ENCODE measurements at regions not wholly inside any gene's neighbourhood (a gene's known extent, or its start where the extent isn't known, plus 50 kb on each side); places are given as distances from the start of the nearest gene placed in this dataset.
"Not testable (repeated sequence)": the region's sequence is repeated elsewhere in the genome, so short reads cannot be mapped to it uniquely, and the experiment has no call there.

DNA sequence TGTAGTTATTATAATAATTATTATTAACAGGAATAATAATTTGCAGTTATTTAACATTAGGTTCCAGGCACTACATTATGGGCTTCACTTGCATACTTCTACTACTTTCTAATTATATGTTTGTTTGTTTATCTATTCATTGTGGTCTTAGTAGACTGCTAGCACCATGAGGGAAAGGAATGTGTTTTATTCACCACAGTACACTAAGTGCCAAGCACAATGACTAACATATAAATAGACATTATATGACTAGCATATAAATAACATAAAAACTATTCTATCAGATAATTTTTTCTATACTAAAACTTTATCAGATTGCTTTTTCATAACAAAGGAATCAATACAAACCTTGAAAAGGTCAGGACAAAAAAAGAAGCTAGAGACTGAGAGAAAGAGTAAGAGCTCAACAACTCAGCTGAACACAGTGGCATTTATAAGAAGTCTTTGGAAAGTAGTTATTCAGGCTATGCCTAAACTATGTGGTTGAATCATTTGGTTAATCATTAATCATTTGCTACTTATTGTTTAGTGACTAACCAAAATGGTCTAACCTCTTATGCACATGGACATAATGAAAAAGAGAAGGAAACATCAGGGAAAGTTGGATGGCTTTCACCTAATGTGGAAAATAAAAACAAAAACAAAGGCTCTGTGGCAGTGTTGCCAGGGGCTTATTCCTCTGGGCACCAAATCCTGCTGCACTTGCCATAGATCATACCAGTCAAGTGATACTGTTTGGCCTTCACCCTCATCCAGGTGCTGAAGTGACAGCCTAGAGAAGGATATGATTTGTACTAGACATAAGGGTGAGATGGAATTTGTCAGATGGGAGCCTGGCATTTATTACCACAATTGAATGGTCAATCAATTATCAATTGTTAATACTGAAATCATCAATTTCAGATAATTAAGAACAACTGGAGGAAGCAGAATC lies 174.9 kb downstream of the ETAA1 start:
- DNase-seq: no peak

DNA sequence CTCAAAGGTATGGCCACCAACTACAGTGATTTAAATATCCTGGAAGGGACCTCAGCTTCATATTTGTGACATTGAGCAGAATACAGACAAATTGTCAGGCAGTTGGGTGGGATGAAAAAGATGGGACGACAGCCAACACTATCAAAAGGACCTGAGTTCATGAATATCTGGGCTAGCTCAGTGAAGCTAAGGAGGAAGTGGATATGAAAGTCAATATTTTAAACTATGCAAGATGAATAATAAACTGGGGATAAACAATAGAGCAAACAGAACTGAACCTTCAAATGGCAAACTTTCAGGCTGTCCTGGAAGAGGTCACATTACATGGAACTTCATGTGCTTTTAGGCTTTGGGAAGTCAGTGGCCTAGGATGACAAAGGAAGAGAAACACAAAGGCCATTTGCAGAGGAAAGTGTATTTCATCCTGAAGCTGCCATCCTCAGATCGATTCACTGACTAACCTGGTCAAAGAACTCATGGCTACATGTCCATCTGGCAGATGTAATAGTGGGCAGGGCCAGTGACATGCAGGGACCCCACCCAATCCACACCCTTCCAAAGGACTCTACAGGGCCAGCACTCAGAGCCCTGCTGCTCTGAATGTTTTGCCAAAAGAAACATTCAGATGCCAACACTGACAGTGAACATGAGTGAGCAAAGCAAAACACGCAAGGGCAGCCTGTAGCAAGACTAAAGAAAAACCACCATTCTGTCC lies 175.7 kb downstream of the ETAA1 start:
- DNase-seq: no peak

DNA sequence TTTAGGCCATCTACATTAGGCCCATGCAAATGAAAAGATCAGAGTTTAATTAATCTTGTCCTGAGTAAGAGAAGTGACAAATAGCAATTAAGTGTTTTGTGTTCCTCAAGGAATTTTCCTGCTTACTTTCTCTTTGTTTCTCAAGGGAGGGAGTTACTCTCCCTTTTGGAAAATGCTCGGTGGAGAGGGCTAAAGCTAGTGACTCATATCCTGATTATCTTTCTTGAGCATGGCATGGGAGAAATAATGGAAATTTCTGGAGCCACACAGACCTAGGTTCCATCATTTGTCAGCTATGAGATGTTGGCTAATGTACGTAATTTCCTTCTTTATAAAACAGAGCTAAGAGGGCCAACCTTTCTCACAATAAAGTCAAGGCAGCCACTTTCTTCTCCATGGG lies 177.1 kb downstream of the ETAA1 start:
- no peak for DNase-seq

DNA sequence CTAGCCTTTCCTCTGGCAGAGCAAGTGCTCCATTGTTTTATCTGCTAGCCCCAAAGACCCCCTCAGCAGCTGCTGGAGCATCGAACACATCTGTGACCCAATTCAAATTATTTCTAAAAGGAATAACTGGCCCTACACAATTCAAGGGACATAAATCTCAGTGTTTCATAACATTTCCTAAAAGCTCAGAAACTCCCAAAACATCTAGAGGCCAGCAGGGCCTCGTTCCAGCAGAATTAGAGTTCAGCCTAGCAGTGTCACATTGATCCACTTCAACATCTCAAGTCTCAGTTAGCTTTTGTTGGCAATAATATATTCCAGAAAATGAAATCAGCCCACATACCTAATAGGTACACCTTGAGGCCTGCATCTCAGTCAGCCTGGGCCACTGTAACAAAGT lies 179.1 kb downstream of the ETAA1 start:
- DNase-seq: no peak

DNA sequence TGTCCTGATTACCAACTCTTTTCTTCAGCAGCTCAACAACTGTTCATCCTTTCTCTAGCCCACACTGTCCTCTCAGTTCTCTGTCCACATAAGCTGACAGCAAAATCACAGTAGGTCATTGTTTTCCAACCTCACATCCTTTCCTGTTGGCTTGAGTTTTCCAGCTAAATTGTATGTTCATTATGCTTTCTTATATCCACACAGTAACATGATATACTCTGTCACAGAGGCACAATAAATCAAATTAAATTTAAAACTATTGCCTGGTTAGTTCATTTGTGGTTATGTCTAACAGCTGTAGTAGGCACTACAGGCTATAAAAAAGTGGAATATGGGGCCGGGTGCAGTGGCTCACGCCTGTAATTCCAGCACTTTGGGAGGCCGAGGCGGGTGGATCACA lies 179.9 kb downstream of the ETAA1 start:
- no peak for DNase-seq

DNA sequence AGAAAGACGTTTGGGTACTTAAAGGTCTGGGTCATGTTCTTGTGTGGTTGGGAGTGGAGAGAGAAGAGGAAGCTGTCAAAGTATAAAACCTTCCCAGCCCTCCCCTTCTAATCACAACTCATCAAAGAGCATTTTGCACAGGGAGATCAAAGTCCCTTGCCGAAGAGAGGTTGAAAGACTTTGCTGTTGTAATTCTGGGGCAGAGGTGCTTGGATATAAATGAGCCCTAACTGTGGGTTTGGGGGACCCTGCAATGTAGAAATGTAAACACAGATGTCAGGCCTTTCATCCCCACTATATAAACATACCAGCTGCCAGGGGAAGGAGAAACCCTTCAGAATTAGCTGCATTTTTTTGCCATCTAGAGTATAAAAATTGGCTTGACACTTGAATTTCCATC lies 182.1 kb downstream of the ETAA1 start:
- DNase-seq: no peak

DNA sequence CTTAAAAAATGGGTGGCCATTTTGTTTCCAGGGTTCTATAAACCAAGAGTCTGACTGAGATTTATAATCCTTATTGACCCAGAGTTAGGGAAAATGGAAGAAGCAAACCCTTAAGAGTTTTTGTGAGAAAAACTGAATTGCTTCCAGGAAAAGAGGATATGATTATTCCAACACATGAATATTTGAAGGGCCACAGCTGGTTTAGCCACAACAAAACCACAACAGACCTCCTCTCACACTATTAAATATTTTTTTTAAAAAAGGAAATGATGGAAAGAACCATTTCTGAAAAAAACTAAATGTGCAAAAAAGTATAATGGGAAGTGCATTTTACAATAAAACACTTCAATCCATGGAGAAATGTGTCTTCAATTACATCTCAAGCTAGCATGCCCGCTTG lies 182.7 kb downstream of the ETAA1 start:
- no peak for DNase-seq

DNA sequence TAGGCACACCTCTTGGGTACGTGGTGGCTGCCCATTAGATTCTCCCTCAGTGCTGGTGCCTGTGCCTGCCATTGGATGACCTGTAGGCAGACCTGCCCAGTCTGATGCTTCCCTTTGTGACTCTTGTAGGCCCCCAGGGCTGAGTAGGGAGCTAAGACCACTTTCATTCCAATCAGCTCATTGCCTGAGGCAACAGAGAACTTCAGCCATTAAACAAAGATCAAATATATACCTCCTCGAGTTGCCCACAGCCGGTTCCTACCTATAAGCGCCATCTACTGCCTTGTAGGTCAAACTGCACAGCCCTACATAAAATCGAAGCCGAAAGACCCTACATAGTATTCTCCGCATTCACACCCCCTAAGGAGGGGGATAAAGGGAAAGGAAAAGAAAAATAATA lies 184.6 kb downstream of the ETAA1 start:
- no peak for DNase-seq

DNA sequence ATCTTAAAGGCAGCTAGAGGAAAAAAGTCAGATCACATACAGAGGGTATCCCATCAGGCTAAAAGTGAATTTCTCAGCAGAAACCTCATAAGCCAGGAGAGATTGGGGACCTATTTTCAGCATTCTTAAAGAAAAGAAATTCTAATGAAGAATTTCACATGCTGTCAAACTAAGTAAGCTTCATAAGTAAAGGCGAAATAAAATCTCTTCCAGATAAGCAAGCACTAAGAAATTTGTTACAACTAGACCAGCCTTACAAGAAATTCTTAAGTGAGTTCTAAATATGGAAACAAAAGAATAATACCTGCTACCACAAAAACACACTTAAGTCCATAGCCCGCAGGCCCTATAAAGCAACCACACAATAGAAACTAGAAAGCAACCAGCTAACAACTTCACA lies 186.1 kb downstream of the ETAA1 start:
- no peak for DNase-seq

DNA sequence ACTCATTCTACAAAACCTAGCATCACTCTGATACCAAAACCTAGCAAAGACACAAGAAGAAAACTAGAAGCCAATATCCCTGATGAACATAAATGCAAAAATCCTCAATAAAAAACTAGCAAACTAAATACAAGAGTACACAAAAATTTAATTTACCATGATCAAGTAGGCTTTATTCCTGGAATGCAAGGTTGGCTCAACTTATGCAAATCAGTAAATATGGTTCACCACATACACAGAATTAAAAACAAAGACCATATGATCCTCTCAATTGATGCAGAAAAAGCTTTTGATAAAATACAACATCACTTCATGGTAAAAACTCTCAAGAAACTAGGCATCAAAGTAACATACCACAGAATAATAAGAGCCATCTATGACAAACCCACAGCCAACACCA lies 188.3 kb downstream of the ETAA1 start:
- no peak for DNase-seq

DNA sequence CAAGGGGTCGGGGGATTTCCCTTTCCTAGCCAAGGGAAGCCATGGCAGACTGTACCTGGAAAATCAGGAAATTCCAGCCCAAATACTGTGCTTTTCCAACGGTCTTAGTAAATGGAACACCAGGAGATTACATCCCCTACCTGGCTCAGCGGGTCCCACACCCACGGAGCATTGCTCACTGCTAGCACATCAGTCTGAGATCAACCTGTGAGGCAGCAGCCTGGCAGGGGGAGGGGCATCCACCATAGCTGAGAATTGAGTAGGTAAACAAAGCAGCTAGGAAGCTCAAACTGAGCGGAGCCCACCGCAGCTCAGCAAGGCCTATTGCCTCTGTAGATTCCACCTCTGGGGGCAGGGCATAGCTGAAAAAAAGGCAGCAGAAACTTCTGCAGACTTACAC lies 192.0 kb downstream of the ETAA1 start:
- not testable (repeated sequence) for DNase-seq

DNA sequence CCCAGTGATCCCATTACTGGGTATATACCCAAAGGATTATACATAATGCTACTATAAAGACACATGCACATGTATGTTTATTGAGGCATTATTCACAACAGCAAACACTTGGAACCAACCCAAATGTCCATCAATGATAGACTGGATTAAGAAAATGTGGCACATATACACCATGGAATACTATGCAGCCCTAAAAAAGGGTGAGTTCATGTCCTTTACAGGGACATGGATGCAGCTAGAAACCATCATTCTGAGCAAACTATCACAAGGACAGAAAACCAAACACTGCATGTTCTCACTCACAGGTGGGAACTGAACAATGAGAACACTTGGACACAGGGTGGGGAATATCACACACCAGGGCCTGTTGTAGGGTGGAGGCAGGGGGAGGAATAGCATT lies 197.4 kb downstream of the ETAA1 start:
- not testable (repeated sequence) for DNase-seq

DNA sequence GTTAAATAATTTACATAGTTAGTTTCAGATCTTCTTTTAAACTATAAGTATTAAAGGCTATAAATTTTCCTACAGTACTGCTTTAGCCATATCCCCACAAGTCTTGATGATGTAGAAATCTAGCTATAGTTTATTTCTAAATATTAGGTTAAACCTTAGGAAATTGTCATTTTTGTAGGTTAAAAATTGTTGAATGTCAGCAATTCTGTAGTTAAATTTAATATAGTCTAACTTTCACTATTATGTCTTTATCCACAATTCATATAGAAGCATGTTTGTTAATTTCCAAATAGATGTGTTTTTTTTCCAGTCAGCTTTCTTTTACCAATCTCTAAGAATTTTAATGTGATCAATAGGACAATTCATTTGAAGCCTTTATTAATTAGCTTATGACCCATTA lies 199.7 kb downstream of the ETAA1 start:
- DNase-seq: no peak

DNA sequence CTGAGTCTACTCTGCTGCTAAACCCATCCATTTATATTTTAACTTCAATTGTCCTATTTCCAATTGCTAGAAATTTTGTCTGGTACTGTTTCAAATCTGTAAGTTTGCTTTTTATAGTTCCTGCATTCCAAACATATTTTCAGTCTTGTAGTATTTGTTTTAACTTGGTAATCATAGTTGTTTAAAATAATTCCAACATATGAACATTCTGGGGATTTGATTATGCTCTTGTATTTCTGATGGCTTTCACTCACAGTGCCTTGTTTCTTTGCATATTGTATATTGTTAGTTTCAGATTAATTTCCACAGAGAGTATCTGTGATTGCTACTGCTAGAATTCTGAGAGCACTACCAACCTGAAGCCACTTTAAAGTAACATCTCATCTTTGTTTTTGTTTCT lies 202.4 kb downstream of the ETAA1 start:
- DNase-seq: no peak

DNA sequence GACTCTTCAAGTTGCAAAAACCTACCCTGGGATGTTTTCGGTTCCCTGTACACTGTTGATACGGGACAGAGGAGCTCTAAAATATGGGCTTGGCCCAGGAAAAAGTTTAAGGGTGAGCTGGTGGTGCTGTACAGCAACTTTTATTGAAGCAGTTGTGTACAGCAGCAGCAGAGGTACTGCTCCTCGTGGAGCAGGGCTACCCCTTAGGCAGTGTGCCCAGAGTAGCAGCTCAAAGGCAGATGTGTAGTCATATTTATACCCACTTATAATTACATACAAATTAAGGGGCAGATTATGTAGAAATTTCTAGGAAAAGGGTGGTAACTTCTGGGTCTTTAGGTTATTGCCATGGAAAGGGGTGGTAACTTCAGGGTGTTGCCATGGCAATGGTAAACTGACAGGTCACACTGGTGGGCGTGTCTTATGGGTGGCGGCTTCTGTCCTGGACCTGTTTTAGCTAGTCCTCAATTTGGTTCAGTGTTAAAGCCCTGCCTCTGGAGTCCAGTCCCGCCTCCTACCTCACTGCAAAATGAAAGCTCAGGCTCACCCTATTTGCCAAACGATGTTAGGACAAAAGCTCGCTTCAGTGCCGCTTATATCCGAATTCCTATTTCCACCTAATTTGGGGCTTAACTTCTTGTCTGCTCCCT lies 203.2 kb downstream of the ETAA1 start:
- no peak for DNase-seq

DNA sequence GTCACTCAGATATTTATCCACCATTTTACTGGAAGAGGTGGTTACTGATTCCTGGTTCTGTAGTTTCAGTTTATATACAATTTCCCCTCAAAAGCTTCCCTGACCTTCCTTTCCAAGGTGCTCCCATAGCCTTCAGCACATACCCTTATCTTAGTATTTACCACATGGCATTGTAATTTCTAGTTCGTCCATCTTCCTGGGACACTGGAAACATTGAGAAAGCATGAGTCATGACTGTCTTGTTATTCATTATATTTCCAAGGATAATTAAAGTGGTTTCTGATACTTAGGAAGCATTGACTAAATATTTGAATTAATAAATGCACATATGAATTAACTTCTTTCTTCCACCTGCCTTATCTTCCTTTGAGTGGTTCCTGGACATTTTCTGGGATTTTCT lies 203.8 kb downstream of the ETAA1 start:
- DNase-seq: no peak

DNA sequence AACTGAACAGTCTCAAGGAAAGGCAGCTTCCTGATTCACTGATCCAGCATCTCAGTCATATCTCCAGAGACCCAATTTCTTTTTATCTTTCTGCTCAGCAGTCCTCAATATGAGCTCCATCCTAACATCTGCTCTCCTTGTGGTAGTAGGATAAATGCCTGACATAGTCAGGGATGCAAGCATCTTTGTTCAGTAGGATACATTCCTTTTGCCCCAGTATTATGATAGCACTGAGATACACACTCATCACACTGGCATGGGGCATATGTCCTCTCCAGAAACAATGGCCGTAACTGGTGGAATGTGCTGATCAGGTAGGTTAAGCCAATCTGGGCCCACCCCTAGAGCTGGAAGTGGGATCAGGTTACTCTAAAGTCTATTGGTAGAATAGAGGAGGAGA lies 207.2 kb downstream of the ETAA1 start:
- DNase-seq: no peak

DNA sequence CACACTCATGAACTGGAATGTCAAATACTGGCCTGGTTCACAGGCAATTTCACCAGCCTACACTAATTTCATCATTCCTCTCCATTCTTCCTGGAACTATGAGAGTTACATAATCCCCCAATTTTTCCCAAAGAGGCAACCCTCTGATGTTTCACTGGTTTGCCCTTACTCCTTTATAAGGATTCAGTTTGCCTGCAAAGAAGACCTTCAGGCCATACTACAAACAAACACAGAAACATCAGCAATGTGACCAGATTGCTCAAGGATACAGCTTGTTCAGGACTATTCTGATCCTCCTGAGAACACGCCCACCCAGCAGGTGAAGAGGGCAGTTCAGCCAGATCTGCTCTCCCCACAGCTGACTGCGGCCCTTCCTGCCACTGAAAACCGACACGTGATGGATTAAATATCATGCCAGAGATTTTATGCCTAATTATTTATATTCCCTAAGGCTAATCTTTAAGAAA lies 215.5 kb downstream of the ETAA1 start:
- no peak for DNase-seq

DNA sequence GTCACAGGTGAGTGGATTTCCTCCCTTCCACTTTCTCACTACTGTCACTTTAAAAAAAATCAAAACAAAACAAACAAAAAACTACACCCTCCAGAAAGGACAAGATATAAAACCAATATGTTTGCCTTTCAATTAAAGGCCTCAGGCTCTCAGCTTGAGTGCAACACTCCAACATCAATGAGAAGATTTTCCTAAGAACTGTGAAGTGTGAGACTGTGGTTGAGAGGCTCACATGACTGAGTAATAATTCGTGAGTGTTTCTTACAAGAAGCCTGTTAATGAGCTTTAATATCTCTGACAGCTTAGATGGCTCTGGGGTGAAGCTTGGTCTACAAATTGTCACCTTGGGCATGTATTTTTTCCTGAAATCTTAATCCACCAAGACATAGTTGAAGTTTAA lies 216.1 kb downstream of the ETAA1 start:
- DNase-seq: no peak

DNA sequence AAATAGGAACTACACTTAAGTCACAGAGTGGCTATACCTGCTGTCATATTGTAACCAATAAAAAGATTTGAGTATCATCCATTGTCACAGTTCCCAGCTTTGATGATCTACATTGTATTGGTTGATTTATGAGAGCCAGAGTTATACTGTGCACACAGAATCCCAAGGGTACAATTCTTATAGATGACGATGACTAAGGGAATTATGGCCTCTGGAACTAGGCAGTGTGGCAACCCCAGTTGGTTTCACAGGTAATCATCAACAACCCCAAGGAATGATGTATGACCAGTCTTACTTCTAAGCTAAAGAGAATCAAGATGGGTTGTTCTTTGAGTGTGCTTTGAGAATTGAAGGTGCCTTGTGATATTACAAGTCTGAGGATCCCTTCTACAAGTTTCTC lies 217.3 kb downstream of the ETAA1 start:
- DNase-seq: no peak

DNA sequence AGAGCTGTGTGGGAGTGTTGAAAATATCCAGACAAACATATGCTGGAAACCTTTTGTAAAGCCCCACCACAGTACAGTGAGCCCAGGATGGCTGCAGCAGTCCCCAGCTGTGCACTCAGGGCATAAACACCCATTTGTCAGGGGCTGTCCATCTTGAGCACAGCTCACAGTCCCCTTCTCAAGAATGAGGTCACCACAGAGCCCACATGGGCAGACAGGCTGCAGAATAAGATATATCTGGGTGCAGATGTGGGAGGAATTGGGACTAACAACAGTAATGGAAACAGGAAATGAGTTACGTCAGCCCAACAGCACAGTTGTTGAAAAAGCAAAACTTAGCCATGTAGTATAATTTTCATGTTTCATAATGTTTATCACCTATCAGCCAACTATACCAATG lies 219.6 kb downstream of the ETAA1 start:
- no peak for DNase-seq

DNA sequence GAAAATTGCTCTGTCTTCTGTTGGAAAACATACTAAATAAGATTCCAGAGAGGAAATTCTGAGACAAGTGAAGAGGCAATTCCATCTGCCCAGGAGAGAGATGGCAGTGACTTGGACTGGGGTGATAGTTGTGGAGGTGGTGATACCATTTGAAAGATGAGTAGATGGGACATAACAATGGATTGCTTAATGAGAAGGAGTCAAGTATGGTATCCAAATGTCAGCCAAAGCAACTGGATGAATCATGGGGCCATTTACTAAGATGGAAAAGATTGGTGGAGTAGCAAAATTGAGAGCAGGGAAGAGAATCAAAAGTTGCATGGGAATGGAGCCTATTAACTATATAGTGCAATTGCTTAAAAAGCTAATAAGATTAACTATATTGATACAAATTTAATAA lies 222.1 kb downstream of the ETAA1 start:
- DNase-seq: no peak

DNA sequence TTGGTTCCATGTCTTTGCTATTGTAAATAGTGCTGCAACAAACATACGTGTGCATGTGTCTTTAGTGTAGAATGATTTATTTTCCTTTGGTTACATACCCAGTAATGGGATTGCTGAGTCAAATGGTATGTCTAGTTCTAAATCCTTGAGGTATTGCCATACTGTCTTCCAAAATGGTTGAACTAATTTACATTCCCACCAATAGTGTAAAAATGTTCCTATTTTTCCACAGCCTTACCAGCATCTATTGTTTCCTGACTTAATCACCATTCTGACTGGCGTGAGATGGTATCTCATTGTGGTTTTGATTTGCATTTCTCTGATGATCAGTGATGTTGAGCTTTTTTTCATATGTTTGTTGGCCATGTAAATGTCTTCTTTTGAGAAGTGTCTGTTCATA lies 226.6 kb downstream of the ETAA1 start:
- DNase-seq: not testable (repeated sequence)

DNA sequence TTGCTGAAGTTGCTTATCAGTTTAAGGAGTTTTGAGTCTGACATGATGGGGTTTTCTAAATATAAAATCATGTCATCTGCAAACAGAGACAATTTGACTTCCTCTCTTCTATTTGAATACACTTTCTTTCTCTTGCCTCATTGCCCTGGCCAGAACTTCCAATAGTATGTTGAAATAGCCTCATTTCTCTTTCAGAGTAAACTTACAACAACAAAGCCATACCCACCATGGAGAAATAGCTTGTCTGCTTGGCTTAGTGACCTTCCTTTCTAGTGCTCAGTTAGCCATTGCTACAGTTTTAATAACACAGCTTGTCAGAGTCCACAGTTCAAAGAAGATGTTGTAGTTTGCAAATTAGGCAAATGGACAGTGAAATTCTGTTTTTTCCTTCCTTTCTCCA lies 228.0 kb downstream of the ETAA1 start:
- no peak for DNase-seq

Measured in KG1 (cell line).